CD4-positive, alpha-beta T cell treated with Interleukin-6 at 100 ng/mL for 8 hours (primary cell): ENCODE measurements at regions not wholly inside any gene's neighbourhood (a gene's known extent, or its start where the extent isn't known, plus 50 kb on each side); places are given as distances from the start of the nearest gene placed in this dataset.
"Not testable (repeated sequence)": the region's sequence is repeated elsewhere in the genome, so short reads cannot be mapped to it uniquely, and the experiment has no call there.

Experiments
- DNase-seq: peaks from one replicate; pipeline ENCODE4 v3.0.0-alpha.2; 2020; ENCODE audit warnings: mixed read lengths, low spot score

DNA sequence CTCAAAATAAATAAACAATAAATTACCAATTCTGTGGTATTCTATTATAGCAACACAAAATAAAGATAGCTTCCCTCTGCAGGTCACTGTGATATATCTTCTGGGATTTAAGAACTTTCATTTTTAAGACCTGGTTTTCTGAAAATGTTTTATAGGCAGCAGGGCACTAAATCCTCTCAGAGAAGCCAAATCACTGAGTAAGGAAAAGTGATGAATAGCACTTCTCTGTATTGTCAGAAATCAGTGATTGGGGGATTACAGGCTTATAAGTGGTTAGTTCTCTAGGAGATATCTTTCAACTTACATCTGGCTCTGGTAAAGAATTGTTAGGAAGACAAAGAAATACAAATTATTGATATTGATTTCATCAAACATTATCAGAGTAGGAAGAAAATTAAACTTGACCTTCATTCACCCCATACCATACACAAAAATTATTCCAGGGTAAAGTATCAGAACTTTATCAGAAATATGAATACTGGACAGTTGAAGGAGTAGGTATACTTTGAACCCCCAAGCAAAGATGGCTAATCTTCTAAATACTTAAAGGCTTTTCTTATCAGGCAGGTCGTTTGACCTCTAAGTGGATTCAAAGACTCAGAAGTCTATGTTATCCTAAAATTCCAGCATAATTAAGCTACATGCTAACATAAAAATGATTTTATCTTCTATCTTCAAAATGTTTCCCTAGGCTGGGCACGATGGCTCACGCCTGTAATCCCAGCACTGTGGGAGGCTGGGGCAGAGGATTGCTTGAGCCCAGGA lies 81.6 kb upstream of the USP9X start:
- DNase-seq = no peak

DNA sequence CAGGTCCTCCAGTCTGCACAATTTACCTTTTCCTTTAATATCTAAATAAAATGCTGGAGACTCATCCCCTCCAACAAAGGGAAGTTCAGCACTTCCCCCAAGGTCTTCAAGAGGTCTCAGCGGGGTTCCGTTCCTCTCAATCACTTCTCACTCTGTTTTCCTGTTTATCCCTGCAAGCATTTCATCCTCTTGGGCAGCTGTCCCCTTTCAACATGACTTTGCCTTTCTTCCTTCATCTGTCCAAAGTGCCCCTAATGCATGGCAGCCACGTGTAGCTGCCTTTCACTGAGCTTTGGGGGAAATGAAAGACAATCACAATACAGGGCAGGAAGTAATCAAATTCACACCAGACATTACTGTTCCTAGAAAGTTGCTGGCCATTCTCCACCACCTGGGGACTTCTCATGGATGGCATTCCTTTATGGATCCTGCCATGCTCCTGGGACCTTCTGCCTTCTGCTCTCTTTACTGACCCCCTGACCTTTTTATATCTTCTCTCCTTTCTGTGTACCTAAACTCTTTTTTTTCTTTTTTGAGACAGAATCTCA lies 79.7 kb upstream of the USP9X start:
- DNase-seq = no peak

DNA sequence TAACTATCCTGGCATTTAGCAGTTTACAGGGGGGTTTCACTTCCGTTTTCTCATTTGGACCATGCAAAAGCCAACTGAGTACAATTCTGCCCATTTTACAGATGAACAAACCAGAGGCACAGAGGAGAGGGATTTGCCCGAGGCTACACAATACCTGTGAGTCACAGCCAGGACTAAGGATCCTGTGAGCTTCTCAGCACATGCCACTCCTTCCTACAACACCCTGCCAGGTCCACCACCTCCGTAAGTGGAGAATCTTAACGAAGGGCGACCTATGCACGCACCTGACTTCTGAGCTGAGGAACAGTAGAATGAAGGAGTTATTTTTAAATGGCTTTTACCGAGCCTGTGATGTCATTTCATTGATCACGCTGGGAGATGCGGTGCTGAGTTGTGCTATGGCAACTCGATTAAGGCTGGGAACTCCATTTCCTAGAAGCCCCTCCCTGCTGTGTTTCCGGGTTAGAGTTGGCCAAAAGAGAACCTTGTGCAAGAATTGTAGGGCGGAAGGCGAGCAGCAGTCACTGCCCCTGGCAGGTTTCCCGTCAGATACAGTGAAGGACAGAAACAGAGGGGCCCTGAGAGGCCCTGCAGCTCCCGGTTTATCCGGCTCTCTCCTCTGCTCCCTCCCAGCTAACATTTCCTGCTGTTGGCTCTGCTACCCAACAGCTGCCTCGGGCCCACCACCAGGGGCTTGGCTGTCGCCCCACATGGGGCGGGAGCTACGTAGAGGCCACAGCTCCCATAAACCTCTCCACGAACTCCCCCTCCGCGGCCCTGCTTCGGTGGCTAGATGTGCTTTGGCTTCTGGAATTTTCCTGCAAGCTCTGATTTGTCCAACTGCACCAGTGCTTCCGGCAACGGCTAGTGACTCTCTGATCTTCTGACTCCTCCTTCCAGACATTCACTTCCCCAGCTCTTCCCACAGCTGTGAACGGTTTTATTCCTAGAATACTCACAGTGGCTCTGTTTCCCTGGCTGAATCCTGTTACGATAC lies 75.1 kb upstream of the USP9X start:
- DNase-seq = peak; percentile 57

DNA sequence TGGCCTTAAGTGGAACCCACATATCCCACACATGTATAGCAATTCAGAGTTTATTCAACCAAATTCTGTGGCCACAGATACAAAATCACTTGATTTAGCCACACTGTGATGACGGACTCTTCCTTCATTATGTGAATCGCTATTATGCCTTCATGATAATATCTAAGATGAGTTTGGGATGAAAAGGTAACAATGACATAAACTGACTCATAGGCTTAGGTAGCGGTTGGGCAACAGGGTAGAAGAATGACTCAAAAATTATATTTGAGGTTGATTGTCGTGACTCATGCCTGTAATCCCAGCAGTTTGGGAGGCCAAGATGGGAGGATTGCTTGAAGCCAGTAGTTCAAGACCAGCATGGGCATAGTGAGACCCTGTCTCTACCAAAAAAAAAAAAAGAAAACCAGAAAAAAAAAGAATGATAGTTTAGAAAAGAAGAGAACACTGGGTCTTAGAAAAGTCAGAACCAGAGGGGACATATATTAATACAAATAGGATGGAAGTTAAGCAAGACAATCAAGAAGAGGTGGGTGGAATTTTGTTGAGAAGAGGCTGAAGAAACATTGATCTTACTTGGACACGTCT lies 70.4 kb upstream of the USP9X start:
- no peak for DNase-seq

DNA sequence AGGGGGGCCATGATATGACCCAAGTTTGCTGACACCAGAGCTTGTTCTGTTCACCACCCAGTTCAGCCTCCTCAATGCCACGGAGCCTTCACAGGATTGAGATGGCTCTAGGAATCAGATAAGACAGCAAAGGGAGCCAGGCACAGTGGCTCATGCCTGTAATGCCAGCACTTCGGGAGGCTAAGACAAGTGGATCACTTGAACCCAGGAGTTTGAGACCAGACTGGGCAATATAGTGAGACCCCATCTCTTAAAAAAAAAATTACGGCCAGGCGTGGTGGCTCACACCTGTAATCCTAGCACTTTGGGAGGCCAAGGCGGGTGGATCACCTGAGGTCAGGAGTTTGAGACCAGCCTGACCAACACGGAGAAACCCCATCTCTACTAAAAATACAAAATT lies 67.5 kb upstream of the USP9X start:
- not testable (repeated sequence) for DNase-seq

DNA sequence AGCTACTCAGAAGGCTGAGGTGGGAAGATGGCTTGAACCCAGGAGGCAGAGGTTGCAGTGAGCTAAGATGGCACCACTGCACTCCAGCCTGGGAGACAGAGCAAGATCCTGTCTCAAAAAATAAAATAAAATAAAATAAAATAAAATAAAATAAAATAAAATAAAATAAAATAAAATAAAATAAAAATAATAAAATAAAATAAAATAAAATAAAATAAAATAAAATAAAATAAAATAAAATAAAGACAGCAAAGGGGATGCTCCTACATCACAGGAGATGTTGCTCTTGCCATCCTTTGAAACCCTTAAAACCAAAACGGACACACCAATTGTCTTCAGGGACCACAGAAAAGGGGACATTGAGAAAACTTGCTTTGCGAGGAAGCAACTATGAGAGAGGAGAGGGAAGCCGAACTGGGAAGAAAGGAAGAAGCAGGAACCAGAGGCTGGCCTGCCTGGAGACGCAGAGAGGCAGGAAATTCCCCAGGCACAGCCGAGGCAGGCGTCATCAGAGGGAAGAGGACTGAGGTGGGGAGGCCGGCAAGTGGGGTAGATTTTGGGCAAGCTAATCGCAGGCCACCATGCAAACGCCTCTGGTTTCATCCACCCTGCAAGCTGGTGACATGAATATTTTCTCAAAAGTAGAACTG lies 66.7 kb upstream of the USP9X start:
- DNase-seq = not testable (repeated sequence)

DNA sequence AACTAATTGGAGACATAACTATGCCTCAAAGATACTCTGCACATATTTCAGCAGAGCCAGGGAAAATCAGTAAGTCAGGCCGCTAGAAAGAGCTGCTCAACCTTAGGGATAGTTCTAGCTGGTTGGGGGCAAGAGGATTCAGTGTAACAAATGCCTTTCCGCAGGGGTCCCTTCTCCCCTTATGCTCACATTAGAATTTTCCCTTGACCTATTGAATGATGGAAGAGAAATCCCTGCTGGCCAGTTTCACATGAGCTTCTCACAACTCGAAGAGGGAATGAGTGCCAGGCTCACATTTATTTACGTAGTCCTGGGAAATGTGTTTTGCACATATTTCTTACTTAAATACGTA lies 66.2 kb upstream of the USP9X start:
- DNase-seq = no peak

DNA sequence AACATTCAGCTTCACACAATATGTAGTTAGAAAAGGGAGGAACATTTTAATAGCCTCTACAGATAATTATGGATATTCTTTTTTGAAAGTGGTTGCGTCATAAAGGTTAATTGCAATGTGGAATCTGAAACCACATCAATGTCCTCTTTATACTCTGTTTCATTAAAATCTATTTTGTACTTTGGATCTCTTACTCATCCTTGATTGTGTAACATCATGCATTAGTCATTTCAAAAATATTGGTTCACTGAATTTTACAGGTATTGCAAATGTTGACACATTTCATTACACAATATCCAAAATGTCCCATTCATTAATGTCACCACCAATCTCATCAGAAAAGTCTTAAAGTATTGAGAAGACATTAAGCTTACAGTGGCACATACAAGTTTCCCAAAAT lies 62.7 kb upstream of the USP9X start:
- no peak for DNase-seq

DNA sequence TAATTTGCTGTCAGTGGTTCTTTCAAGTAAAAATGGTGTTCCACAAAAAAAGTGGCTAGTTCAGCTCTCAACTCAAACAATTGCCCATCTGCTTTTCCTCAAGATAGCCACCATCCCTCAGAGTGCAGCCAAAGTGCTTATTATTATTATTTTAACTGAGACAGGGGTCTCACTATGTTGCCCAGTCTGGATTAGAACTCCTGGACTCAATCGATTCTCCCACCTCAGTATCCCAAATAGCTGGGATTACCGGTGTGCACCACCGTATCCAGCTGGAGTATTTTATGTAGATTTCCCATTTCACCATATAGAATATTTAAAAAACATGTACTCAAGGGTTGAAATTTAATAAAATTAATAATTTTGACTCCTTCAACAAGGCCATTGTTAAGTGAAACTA lies 62.1 kb upstream of the USP9X start:
- no peak for DNase-seq

DNA sequence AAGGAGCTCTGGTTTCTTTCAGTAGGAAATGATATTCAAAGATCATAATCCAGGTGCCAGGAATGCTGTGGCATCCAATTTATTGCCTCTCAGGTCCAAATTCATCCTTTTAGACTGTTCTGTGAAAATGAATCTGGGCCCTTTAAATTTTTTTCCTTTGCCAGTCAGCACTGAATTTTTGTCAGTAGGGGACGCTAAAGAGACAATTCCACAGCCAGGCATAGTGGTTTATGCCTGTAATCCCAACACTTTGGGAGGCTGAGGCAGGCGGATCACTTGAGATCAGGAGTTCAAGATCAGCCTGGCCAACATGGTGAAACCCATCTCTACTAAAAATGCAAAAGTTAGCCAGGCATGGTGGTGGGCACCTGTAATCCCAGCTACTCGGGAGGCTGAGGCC lies 60.9 kb upstream of the USP9X start:
- not testable (repeated sequence) for DNase-seq

DNA sequence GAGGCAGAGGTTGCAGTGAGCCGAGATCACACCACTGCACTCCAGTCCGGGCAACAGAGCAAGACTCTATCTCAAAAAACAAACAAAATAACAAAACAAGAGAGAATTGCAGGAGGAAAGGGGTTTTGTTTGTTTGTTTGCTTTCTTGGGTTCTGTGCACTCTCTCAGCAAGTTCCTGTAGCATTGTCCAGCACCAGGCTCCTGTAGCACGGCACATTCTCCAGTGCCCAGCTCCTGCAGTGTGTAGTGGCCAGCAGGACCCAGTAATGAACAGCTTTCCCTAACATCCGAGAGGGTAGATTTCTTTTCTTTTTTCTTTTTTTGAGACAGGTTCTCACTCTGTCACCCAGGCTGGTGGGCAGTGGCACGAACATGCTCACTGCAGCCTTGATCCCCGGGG lies 60.5 kb upstream of the USP9X start:
- DNase-seq = no peak

DNA sequence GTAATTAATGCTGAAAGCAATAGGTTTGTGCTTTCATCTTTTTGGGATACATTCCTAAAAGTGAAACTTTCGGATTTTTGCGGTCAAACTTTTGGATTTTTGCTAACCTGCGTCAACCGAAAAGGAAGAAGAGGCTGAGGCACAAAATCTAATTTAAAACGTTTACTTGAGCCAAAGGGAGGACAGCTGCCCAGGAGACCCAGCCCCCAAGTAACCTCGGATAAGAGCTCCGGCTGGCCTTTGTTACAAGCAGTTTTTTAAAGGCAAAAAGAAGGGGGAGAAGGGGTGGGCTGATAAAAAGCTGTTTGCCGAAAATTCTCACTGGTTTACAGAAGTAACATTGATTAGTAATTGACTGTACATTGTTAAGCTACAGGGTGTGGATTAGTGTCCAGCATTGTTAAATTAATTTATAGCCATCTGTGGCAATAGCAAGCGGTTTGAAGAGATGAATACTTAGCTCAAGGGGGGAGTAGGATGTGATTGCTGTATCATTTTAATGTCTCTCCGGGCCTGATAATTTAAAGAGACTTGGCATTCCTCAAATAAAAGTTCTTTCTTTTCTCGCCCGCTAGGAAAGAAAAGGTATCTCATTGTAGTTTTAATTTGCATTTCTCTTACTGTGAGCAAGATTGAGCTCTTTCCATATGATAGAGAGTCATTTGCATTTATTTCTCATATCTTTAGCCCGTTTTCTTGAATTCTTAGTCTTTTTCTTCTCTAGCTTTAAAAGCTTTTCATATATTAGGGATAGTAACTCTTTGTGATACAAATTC lies 59.1 kb upstream of the USP9X start:
- DNase-seq = no peak

DNA sequence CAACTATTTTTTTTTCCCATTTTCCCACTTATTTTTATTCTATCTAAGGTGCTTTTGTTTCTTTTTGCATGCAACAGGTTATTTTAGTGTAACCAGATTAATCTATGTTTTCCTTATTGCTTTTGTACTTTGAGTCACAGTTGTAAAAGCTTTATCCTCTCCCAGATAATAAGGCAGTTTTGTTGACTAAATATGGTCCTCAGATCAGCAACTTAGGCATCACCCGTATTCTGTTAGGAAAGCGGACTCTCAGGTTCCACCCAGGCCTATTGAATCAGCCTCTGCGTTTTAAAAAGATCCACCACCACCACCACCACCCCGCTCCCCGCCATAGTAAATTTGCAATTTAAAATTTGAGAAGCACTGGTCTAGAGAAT lies 58.6 kb upstream of the USP9X start:
- DNase-seq = no peak

DNA sequence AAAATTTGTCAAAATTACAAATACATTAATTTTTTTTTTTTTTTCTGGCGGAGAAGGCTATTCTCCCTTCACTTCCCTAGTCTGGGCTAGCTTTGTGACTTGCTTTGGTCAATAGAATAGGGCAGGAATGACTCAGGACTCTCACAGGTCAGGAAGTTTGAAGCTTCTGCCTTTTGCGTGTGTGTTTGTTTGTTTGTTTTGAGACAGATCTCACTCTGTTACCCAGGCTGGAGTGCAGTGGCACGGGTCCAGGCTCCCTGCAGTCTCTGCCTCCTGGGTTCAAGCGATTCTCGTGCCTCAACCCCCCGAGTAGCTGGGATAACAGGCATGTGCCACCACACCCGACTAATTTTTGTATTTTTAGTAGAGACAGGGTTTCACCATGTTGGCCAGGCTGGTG lies 55.9 kb upstream of the USP9X start:
- no peak for DNase-seq

DNA sequence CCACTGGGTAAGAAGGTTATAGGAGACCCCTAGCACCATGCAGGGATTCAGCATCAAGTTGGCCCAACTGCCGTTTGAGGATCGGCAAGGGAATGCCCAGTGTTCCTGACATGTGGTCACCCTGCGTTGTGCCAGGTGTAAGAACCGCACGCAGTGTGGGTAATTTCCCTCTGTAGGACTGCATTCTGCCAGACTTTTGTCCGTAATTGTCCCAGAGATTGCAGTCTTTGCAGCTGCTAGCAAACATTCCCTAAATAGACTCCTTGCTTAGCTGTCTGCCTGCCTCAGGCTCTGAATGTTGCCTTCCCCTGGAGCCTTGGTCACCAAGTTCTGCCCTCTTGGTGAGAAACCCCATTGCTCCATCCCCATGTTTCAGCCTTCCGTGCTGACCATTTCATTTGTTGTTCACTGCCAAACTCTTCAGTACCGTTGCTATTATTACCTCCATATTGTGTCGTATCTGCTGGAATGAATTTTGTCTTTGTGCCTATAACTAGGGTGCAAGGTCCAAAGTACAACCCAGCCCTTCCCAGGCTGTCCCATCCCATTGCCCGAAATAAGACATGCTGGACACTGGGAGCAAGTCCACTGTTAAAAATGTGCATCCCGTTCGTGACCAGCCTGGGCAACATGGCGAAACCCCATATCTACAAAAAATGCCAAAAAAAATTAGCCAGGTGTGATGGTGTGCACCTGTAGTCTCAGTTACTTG lies 53.8 kb upstream of the USP9X start:
- no peak for DNase-seq

DNA sequence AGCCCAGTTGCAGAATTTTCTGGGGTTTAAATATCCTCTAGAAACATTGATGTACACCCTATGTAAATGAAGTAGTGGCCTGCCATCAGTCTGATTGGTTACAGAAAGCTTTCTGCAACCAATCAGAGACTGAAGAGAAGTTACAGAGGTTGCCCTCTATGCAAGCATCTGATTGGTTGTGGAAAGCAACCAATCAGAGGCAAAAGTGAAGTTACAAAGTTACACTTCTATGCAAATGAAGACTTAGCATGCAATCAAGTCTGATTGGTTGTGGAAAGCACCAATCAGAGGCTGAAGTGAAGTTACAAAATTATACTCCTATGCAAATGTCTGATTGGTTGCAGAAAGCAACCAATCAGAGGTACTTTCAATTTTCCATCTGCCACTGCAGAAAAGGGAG lies 51.9 kb upstream of the USP9X start:
- no peak for DNase-seq

DNA sequence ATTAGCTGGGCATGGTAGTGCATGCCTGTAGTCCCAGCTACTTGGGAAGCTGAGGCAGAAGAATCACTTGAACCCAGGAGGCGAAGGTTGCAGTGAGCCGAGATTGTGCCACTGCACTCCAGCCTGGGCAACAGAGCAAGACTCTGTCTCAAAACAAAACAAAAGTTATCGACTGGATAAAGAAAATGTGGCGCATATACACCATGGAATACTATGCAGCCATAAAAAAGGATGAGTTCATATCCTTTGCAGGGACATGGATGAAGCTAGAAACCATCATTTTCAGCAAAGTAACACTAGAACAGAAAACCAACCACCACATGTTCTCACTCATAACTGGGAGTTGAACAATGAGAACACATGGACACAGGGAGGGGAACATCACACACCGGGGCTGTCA lies 50.3 kb upstream of the USP9X start:
- DNase-seq = not testable (repeated sequence)
